Activated T-cell treated with anti-CD3 and anti-CD28 coated beads, Interleukin-2, amount 50 U/mL, for 4 hours (primary cell): ENCODE measurements at regions not wholly inside any gene's neighbourhood (a gene's known extent, or its start where the extent isn't known, plus 50 kb on each side); places are given as distances from the start of the nearest gene placed in this dataset.
"Not testable (repeated sequence)": the region's sequence is repeated elsewhere in the genome, so short reads cannot be mapped to it uniquely, and the experiment has no call there.

ENCODE experiments used
- ATAC-seq, 2 donors: fragments of 200-7000 bp; cut with Tn5 transposase; one replicate each; pipeline ENCODE4 v1.10.0; 2021
- DNase-seq: peaks from one replicate; pipeline ENCODE4 v3.0.0-alpha.2; 2020
- H3K27me3 Mint-ChIP-seq: one replicate; pipeline ENCODE4 v1.8.0; 2021; ENCODE audit warnings: low read depth, mixed read lengths
- H3K36me3 Mint-ChIP-seq: one replicate; pipeline ENCODE4 v1.8.0; 2022; ENCODE audit warnings: mixed read lengths; ENCODE audit not compliant: insufficient read depth
- H3K4me1 Mint-ChIP-seq: one replicate; pipeline ENCODE4 v1.8.0; 2021; ENCODE audit warnings: low read depth, mixed read lengths
- H3K4me3 Mint-ChIP-seq: one replicate; pipeline ENCODE4 v1.8.0; 2021; ENCODE audit warnings: mild to moderate bottlenecking, moderate library complexity, mixed read lengths
- H3K9me3 Mint-ChIP-seq: one replicate; pipeline ENCODE4 v1.8.0; 2021; ENCODE audit warnings: mixed read lengths

- DNase-seq (no peak), ATAC-seq (no peak)
- Mint-ChIP-seq H3K4me1 (no peaks in the 10 kb centered on the region), H3K4me3 (no peak overlapping the region), H3K36me3 (no peaks in the 10 kb centered on the region), H3K9me3 (peaks cover 24% of the 10 kb centered on the region), H3K27me3 (no peaks in the 10 kb centered on the region)
These were observed 56.3 kb upstream of the PRDM9 start for GRCh38 chr5:23451156-23451555.

GRCh38 chr5:23450187-23450586 lies 57.2 kb upstream of the PRDM9 start:
- H3K36me3 Mint-ChIP-seq, result no peaks in the 10 kb centered on the region
- no peak for DNase-seq
- H3K27me3 Mint-ChIP-seq, result no peaks in the 10 kb centered on the region
- no peak overlapping the region for H3K4me3 Mint-ChIP-seq
- ATAC-seq, result no peak
- peaks cover 16% of the 10 kb centered on the region for H3K9me3 Mint-ChIP-seq
- no peaks in the 10 kb centered on the region for H3K4me1 Mint-ChIP-seq

DNA sequence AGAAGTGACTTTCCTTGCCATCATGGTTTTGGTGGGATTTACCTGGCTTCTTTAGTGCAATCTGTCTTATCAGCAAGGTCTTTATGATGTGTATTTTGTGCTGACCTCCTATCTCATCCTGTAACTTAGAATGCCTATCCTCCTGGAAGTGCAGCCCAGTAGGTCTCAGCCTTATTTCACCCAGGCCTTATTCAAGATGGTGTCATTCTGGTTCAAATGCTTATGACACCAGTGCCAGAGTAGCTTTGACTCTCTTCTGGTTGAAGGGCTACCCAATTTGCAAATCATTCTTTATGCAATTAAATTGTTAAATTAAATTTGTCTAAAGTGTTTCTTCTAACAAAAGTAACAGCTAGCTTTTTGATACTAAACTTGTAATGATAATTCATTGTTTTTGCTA lies 58.8 kb upstream of the PRDM9 start:
- Mint-ChIP-seq H3K4me3 (no peak overlapping the region), H3K4me1 (no peaks in the 10 kb centered on the region), H3K36me3 (no peaks in the 10 kb centered on the region), H3K27me3 (no peaks in the 10 kb centered on the region), H3K9me3 (peaks cover 16% of the 10 kb centered on the region)
- ATAC-seq (no peak), DNase-seq (no peak)

- Mint-ChIP-seq H3K4me3 (no peak overlapping the region), H3K4me1 (no peaks in the 10 kb centered on the region), H3K9me3 (peaks cover 10% of the 10 kb centered on the region), H3K36me3 (no peaks in the 10 kb centered on the region), H3K27me3 (no peaks in the 10 kb centered on the region)
- no peak for DNase-seq
- no peak for ATAC-seq
These were observed 61.0 kb upstream of the PRDM9 start for GRCh38 chr5:23446424-23446823.

- ATAC-seq (no peak), DNase-seq (no peak)
- Mint-ChIP-seq H3K36me3 (no peaks in the 10 kb centered on the region), H3K9me3 (peaks cover 15% of the 10 kb centered on the region), H3K4me3 (no peak overlapping the region), H3K27me3 (no peaks in the 10 kb centered on the region), H3K4me1 (no peaks in the 10 kb centered on the region)
These were observed 61.8 kb upstream of the PRDM9 start for GRCh38 chr5:23445573-23445972.

GRCh38 chr5:23440703-23441102 lies 66.7 kb upstream of the PRDM9 start:
- no peaks in the 10 kb centered on the region for H3K36me3 Mint-ChIP-seq
- H3K9me3 Mint-ChIP-seq, result peaks cover 11% of the 10 kb centered on the region
- ATAC-seq (no peak), DNase-seq (no peak)
- H3K4me3 Mint-ChIP-seq, result no peak overlapping the region
- H3K27me3 Mint-ChIP-seq, result no peaks in the 10 kb centered on the region
- no peaks in the 10 kb centered on the region for H3K4me1 Mint-ChIP-seq

DNA sequence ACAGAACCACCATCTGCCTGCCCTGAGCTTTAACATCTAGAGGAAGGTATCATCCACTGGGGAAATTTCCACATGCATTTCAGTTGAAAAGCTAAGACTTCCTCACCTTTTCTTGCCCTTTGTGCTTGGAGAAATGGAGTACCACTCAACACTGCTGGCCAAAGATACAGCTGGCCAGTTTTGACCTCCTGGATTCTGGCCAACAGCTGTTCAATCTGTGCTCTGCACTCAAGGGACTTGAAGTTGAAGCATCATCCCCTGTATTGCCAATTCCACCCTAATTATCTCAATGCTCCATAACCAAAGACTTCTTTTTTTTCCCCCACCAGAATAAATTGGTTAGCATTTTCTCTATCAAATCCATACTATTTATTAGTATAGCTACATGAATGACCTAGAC lies 70.4 kb upstream of the PRDM9 start:
- ATAC-seq (no peak), DNase-seq (no peak)
- Mint-ChIP-seq H3K4me1 (no peaks in the 10 kb centered on the region), H3K9me3 (peaks cover 11% of the 10 kb centered on the region), H3K36me3 (no peaks in the 10 kb centered on the region), H3K4me3 (no peak overlapping the region), H3K27me3 (no peaks in the 10 kb centered on the region)

GRCh38 chr5:23433534-23434315 lies 73.7 kb upstream of the PRDM9 start:
- no peaks in the 10 kb centered on the region for H3K36me3 Mint-ChIP-seq
- H3K4me1 Mint-ChIP-seq, result no peaks in the 10 kb centered on the region
- ATAC-seq (no peak), DNase-seq (no peak)
- no peak overlapping the region for H3K4me3 Mint-ChIP-seq
- H3K27me3 Mint-ChIP-seq, result no peaks in the 10 kb centered on the region
- H3K9me3 Mint-ChIP-seq, result peaks cover 4% of the 10 kb centered on the region

DNA sequence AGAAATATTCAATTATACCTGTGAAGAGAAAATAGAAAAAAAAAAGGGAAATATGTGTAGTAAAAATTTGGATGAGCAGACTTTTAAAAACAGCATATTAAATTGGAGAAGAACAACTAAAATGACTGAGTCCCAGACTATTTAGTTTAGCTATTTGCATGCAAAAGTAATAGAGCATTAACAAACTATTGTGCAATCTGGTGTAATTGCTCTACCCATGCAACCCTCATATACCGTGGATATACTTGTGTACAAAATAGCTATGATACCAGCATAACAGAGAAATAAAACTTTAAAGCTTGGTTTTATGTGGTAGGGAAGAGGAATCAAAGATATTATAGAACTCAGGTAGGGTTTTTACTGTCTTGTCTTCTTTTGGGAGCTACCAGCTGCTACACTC lies 78.7 kb upstream of the PRDM9 start:
- no peak overlapping the region for H3K4me3 Mint-ChIP-seq
- no peaks in the 10 kb centered on the region for H3K36me3 Mint-ChIP-seq
- H3K27me3 Mint-ChIP-seq, result no peaks in the 10 kb centered on the region
- peaks cover 8% of the 10 kb centered on the region for H3K9me3 Mint-ChIP-seq
- no peak for ATAC-seq
- no peak for DNase-seq
- no peaks in the 10 kb centered on the region for H3K4me1 Mint-ChIP-seq

- not testable (repeated sequence) for H3K36me3 Mint-ChIP-seq, H3K4me3 Mint-ChIP-seq
- H3K9me3 Mint-ChIP-seq, result peaks cover 15% of the 10 kb centered on the region
These were observed 87.2 kb upstream of the PRDM9 start for GRCh38 chr5:23420214-23420613.

DNA sequence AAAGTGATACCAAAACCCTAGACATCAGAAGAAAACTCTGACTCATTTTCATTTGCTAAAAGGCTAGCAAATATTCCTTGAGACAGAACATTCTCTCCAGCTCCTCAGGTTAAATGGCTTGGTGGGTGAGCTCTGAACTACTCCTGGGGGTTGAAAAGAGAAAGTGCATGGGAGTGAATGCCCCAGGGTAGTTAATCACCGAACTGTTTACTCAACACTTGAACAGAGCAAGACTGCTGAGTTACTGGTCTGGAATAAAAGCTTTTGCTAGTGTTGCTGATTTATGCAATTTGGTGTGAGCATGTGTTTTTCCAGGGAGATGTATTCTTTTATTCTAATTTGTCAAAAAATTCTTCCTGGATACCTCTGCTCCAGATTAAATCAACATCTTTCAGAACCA lies 88.3 kb upstream of the PRDM9 start:
- Mint-ChIP-seq H3K4me1 (no peaks in the 10 kb centered on the region), H3K9me3 (peaks cover 17% of the 10 kb centered on the region), H3K27me3 (no peaks in the 10 kb centered on the region), H3K4me3 (no peak overlapping the region), H3K36me3 (no peaks in the 10 kb centered on the region)
- DNase-seq (no peak), ATAC-seq (no peak)

More at GRCh38 chr5:23420214-23420613, 87.2 kb upstream of the PRDM9 start:
- not testable (repeated sequence) for DNase-seq, ATAC-seq, H3K4me1 Mint-ChIP-seq, H3K27me3 Mint-ChIP-seq

GRCh38 chr5:23412515-23412914 lies 94.9 kb upstream of the PRDM9 start:
- no peaks in the 10 kb centered on the region for H3K27me3 Mint-ChIP-seq
- ATAC-seq, result no peak

GRCh38 chr5:23411994-23412393 lies 95.4 kb upstream of the PRDM9 start:
- ATAC-seq, result no peak
- DNase-seq, result no peak
- Mint-ChIP-seq H3K9me3 (peaks cover 20% of the 10 kb centered on the region), H3K4me1 (no peaks in the 10 kb centered on the region), H3K27me3 (no peaks in the 10 kb centered on the region), H3K4me3 (no peak overlapping the region), H3K36me3 (no peaks in the 10 kb centered on the region)

More at GRCh38 chr5:23412515-23412914, 94.9 kb upstream of the PRDM9 start:
- H3K4me1 Mint-ChIP-seq, result no peaks in the 10 kb centered on the region
- H3K9me3 Mint-ChIP-seq, result peaks cover 20% of the 10 kb centered on the region
- no peaks in the 10 kb centered on the region for H3K36me3 Mint-ChIP-seq
- no peak overlapping the region for H3K4me3 Mint-ChIP-seq
- DNase-seq, result no peak

- H3K27me3 Mint-ChIP-seq, result no peaks in the 10 kb centered on the region
- peaks cover 20% of the 10 kb centered on the region for H3K9me3 Mint-ChIP-seq
- no peak for DNase-seq
- no peaks in the 10 kb centered on the region for H3K4me1 Mint-ChIP-seq
- no peak overlapping the region for H3K4me3 Mint-ChIP-seq
- ATAC-seq, result no peak
- H3K36me3 Mint-ChIP-seq, result no peaks in the 10 kb centered on the region
These were observed 96.2 kb upstream of the PRDM9 start for GRCh38 chr5:23411200-23411599.

DNA sequence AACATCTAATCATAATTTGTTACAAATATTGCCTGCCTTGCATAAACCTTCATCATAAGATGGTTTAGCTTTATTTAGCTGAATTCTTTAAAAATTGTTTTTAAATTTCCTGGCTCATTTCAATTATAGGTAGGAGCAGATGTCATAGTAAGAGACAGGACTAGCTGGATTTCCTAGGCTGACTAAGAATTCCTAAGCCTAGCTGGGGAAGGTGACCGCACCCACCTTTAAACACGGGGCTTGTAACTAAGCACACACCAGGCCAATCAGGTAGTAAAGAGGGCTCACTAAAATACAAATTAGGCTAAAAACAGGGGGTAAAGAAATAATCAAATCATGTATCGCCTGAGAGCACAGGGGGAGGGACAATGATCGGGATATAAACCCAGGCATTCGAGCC lies 96.6 kb upstream of the PRDM9 start:
- H3K27me3 Mint-ChIP-seq, H3K4me1 Mint-ChIP-seq, DNase-seq, ATAC-seq, H3K4me3 Mint-ChIP-seq, H3K36me3 Mint-ChIP-seq: not testable (repeated sequence)
- H3K9me3 Mint-ChIP-seq, result peaks cover 16% of the 10 kb centered on the region
